ENCODE measurements at regions not wholly inside any gene's neighbourhood (a gene's known extent, or its start where the extent isn't known, plus 50 kb on each side); places are given as distances from the start of the nearest gene placed in this dataset.

GRCh38 chr20:55074266-55074840 is 599.0 kb downstream of the DOK5 start:
- DNase-seq (ENCODE audit: low read depth) = peak; percentile 31

- no peak for DNase-seq (ENCODE audit: low read depth)
These were observed 594.6 kb downstream of the DOK5 start for GRCh38 chr20:55070001-55070400.

GRCh38 chr20:55067158-55067825 is 591.9 kb downstream of the DOK5 start:
- DNase-seq (ENCODE audit: low read depth) = peak; percentile 67

DNA sequence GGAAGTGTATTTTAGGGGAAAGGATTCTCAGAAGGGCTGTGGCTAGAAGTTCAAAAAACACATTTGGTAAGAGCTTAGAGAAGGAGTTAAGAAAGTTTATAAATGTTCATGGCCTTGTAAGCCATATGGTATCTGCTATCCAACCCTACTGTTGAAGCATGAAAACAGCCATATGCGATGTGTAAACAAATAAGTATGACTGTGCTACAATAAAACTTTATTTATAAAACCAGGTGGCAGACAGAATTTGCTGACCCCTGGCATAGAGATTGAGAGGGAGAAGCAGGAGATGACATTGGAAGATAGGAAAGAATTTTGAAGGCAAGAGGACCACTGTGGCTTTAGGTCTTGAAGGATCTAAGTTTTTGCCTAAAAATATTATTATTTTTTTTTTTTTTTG is 583.5 kb downstream of the DOK5 start:
- no peak for DNase-seq (ENCODE audit: low read depth)

GRCh38 chr20:55057779-55058415 is 582.5 kb downstream of the DOK5 start:
- DNase-seq (ENCODE audit: low read depth) = peak; percentile 35

GRCh38 chr20:55054453-55054852 is 579.1 kb downstream of the DOK5 start:
- peak; percentile 63 for DNase-seq (ENCODE audit: low read depth)

GRCh38 chr20:55053389-55053788 is 578.0 kb downstream of the DOK5 start:
- DNase-seq (ENCODE audit: low read depth) = no peak

DNA sequence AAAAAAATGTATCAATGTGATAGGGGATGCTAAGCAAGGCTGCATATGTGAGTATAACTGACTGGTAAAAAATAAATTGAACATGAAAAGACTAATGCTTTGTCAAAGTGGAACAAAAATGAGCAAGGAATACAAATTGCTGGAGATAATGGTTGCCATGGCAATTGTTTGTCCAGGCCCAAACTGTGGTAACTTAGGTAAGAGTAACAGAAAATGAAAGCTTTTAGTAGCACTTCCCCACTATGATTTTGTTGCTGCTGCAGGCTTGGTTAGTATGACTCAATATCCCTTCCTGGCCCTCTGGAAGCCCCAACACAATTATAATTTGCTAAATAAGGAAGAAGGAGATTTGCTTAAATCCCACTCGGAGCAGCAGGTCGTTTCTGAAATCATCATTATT is 577.1 kb downstream of the DOK5 start:
- DNase-seq (ENCODE audit: low read depth) = peak; percentile 58

GRCh38 chr20:55038684-55039083 is 563.3 kb downstream of the DOK5 start:
- DNase-seq (ENCODE audit: low read depth) = no peak

- no peak for DNase-seq (ENCODE audit: low read depth)
These were observed 556.6 kb downstream of the DOK5 start for GRCh38 chr20:55031971-55032370.

DNA sequence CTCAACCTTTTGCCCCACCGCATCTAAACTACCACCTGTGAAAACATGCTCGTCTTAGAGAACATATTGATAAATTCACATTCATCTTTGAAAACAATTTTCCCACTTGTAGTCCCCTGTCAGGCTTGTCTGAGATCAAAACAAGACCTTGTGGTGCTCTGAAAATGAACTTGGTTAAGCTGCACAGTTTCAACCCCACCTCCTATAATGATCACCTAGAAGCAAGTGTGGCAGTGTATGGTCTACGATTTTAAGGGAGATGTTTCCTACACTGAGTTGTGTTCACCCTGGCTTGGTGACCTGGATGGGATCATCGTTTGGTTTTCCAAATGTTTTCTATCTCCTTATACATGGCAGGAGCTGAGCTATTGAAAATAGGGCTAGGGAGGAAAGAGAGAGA is 539.4 kb downstream of the DOK5 start:
- DNase-seq (ENCODE audit: low read depth) = no peak

GRCh38 chr20:55010761-55011160 is 535.4 kb downstream of the DOK5 start:
- no peak for DNase-seq (ENCODE audit: low read depth)

- DNase-seq (ENCODE audit: low read depth) = no peak
These were observed 533.7 kb downstream of the DOK5 start for GRCh38 chr20:55009066-55009465.

DNA sequence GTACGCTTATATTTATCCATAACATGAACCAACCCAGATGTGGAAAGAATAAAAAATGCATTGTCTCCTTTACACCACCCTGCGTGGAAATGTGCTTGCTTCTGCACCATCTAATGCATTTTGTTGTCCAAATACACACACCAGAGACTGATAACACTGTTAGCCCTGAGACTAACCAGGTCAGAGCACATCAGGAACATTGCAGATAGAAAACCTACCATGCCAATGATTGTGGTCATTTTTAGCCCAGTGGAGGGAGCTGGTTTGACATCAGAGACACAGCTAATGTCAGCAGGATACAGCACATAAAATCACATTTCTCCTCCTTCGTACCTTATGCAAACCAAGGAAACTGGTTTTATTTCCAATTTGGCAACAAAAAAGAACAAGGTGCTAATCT is 528.7 kb downstream of the DOK5 start:
- peak; percentile 26 for DNase-seq (ENCODE audit: low read depth)

DNA sequence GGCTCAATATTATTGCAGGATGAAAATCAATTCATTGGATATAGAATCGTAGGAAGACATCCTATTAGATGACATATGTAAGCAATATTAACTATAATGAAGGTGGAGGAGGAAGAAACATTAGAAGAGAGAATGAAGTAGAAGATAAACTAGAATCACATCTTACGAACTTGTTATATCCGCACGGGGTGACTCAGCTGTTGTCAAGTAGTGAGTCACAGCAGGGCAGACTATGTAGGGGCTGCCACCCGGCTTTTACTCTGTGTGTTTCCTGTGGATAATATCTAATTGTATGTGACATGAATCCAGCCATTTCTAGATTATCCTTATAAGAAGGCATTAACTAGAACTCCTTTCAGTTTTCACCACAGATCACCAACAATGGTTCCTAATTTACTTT is 520.2 kb downstream of the DOK5 start:
- peak; percentile 50 for DNase-seq (ENCODE audit: low read depth)

DNA sequence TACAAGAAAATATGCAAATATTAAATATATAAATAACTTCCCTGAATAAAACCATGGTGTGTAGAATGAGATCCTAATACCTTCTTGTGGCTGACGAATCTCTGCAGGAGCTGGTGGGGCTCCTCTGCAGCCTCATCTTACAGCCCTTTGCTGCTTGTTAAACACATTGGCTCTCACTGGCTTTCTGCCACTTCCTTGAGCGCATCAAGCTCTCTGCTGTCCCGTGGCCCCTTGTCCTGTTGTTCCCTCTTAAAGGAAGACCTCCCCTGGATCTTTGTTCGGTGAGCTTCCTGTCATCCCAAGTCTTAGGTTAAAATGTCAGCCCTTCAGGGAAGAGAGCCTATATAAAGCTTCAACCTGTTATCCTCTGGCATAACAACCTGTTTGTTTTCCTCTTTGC is 519.6 kb downstream of the DOK5 start:
- peak; percentile 30 for DNase-seq (ENCODE audit: low read depth)

DNA sequence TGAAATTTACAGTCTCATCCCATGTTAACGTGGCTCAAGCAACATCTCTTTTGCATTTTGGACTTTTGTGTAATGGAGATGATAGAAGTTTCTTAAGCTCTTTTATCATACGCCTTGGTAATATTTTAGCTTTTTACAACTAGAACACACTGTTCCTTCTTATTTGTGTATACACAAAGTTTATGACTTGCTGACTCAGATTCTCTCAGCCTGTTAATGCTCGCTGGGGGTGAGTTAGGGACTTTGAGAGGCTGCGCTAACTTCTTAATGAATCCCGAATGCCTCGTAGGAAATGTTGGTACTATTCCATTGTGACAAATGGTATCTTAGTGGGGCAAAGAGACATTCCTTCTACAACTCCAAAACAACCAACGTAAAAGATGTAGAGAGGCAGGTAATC is 509.7 kb downstream of the DOK5 start:
- no peak for DNase-seq (ENCODE audit: low read depth)

DNA sequence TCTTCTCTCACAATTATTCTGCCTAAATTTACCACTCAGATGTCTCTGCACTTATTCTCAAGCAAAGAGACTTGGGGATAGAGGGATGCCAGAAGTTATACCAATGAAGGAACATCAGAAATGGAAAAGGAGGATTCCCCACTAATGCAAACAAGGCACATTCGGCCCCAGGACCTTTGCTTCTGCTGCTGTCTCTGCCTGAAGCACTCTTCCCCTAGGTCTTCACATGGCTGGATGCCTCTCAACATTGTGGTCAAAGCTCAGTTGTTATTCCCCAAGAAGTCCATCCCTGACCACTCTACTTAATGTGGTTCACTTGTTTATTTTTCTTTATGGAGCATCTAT is 508.7 kb downstream of the DOK5 start:
- no peak for DNase-seq (ENCODE audit: low read depth)

- DNase-seq (ENCODE audit: low read depth) = peak; percentile 4
These were observed 508.2 kb downstream of the DOK5 start for GRCh38 chr20:54983394-54984103.

DNA sequence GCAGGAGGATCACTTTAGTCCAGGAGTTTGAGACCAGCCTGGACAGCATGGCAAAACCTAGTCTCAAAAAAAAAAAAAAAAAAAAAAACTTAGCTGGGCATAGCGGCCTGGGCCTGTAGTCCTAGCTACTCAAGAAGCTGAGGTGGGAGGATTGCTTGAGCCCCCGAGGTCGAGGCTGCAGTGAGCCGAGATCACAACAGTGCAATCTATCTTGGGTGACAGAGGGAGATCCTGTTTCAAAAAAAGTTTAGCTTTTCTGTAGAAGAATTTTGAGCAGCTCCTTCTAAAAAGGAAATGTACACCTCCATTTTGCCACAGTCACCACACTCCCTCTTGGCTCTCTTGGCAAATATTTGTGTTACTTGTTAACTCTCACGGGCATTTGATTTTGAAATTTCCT is 505.8 kb downstream of the DOK5 start:
- DNase-seq (ENCODE audit: low read depth) = no peak

GRCh38 chr20:54980103-54980960 is 504.9 kb downstream of the DOK5 start:
- peak; percentile 51 for DNase-seq (ENCODE audit: low read depth)

GRCh38 chr20:54950304-54950703 is 474.9 kb downstream of the DOK5 start:
- no peak for DNase-seq (ENCODE audit: low read depth)
